H1 (cell line): ENCODE measurements at regions not wholly inside any gene's neighbourhood (a gene's known extent, or its start where the extent isn't known, plus 50 kb on each side); places are given as distances from the start of the nearest gene placed in this dataset.

Experiments
- CTCF ChIA-PET: fragments of 300-600 bp; sonication (Branson Sonifier 250); formaldehyde crosslinking; loops from one replicate; lab custom pipeline; 2021; ENCODE audit not compliant: partially characterized antibody; lab: Charles Lee
- POLR2A ChIA-PET: fragments of 300-600 bp; sonication (Branson Sonifier 250); formaldehyde crosslinking; loops from one replicate; lab custom pipeline; 2021; ENCODE audit warnings: inconsistent platforms; ENCODE audit not compliant: partially characterized antibody; lab: Charles Lee
- DNase-seq, 2 experiments: peaks; one replicate each; pipeline versions ENCODE4 v3.0.0 to v3.0.0-alpha.2; 2010 to 2022; ENCODE audit warnings: low spot score in 2 of 2, low read depth in 1 of 2, mixed read lengths in 1 of 2
- FAIRE-seq: peaks from 2 replicates; lab custom pipeline; 2011; peaks lifted over from hg19 to GRCh38; lab: Jason Lieb, UNC
- H2AFZ ChIP-seq: 2 replicates; pipeline ENCODE4 v1.8.1; 2012; ENCODE audit warnings: low read length, inconsistent platforms
- H2AK5ac ChIP-seq: 2 replicates; pipeline ENCODE4 v1.6.1; 2013; ENCODE audit warnings: low read depth, low read length
- H2BK120ac ChIP-seq: replicated peaks from 2 replicates; pipeline ENCODE3; 2013; ENCODE audit warnings: low read depth, low read length, inconsistent platforms
- H2BK12ac ChIP-seq: 2 replicates; pipeline ENCODE4 v1.6.1; 2013; ENCODE audit warnings: low read depth, low read length
- H2BK15ac ChIP-seq: 2 replicates; pipeline ENCODE4 v1.6.1; 2013; ENCODE audit warnings: low read length
- H2BK20ac ChIP-seq: 2 replicates; pipeline ENCODE4 v1.6.1; 2013; ENCODE audit warnings: low read length
- H2BK5ac ChIP-seq: 2 replicates; pipeline ENCODE4 v1.6.1; 2013; ENCODE audit warnings: low read depth, low read length
- H3K14ac ChIP-seq: 2 replicates; pipeline ENCODE4 v1.6.1; 2013; ENCODE audit warnings: inconsistent platforms; ENCODE audit not compliant: insufficient read length
- H3K18ac ChIP-seq: 2 replicates; pipeline ENCODE4 v1.6.1; 2013; ENCODE audit warnings: low read length; ENCODE audit errors: extremely low read depth
- H3K23ac ChIP-seq: 2 replicates; pipeline ENCODE4 v1.6.1; 2013; ENCODE audit warnings: inconsistent platforms; ENCODE audit not compliant: insufficient read length
- H3K23me2 ChIP-seq: 2 replicates; pipeline ENCODE4 v1.6.1; 2013; ENCODE audit warnings: low read depth, low read length
- H3K27ac ChIP-seq: 2 replicates; pipeline ENCODE4 v1.6.1; 2011; ENCODE audit warnings: low read depth, low read length, inconsistent platforms
- H3K27me3 ChIP-seq, 4 experiments: replicated peaks in 1 of 4; 1 replicate in 1 of 4; 2 replicates in 3 of 4; pipeline versions ENCODE4 v1.6.1 to v1.8.1; 2011 to 2013; ENCODE audit warnings: low read length in 3 of 4, mild to moderate bottlenecking in 3 of 4, inconsistent platforms in 2 of 4, mixed read lengths in 2 of 4, moderate library complexity in 1 of 4; ENCODE audit not compliant: control insufficient read depth in 3 of 4, insufficient read depth in 3 of 4; ENCODE audit errors: extremely low read depth in 1 of 4
- H3K36me3 ChIP-seq, 4 experiments: 2 replicates each; pipeline versions ENCODE4 v1.6.1 to v1.8.1; 2011 to 2013; ENCODE audit warnings: mild to moderate bottlenecking in 4 of 4, low read length in 3 of 4, moderate library complexity in 2 of 4, control low read depth in 1 of 4, inconsistent platforms in 1 of 4; ENCODE audit not compliant: insufficient read depth in 4 of 4, control insufficient read depth in 2 of 4
- H3K4ac ChIP-seq: replicated peaks from 2 replicates; pipeline ENCODE3; 2013; ENCODE audit warnings: low read length, low read depth, mixed read lengths, inconsistent platforms; ENCODE audit not compliant: insufficient read length
- H3K4me1 ChIP-seq, 4 experiments: replicated peaks in 1 of 4; 1 replicate in 1 of 4; 2 replicates in 3 of 4; pipeline versions ENCODE4 v1.6.1 to v1.8.1; 2011 to 2013; ENCODE audit warnings: low read length in 3 of 4, inconsistent platforms in 2 of 4, mixed read lengths in 1 of 4; ENCODE audit not compliant: insufficient read depth in 4 of 4, control insufficient read depth in 3 of 4
- H3K4me2 ChIP-seq, 2 experiments: 2 replicates each; pipeline versions ENCODE4 v1.6.1 to v1.8.1; 2011 to 2013; ENCODE audit warnings: low read depth in 2 of 2, low read length in 2 of 2, control low read depth in 1 of 2, inconsistent platforms in 1 of 2, mild to moderate bottlenecking in 1 of 2; ENCODE audit not compliant: insufficient read depth in 1 of 2
- H3K4me3 ChIP-seq, 4 experiments: fragments of 200-600, 300-600 bp in 1 of 4; sonication (generic), shearing (Covaris generic), sonication (Bioruptor Twin) in 1 of 4; 2 replicates each; pipeline versions ENCODE4 v1.5.1 to v1.8.1; 2011 to 2016; ENCODE audit warnings: low read length in 4 of 4, low read depth in 3 of 4, control low read depth in 2 of 4, inconsistent platforms in 2 of 4, mild to moderate bottlenecking in 2 of 4, mixed read lengths in 1 of 4, moderate library complexity in 1 of 4; ENCODE audit not compliant: insufficient read depth in 2 of 4; ENCODE audit errors: extremely low read depth in 1 of 4
- H3K56ac ChIP-seq: replicated peaks from 2 replicates; pipeline ENCODE3; 2013; ENCODE audit warnings: low read depth, mild to moderate bottlenecking, mixed read lengths, low read length, inconsistent platforms; ENCODE audit not compliant: insufficient read length
- H3K79me1 ChIP-seq: 2 replicates; pipeline ENCODE4 v1.6.1; 2013; ENCODE audit warnings: low read depth, low read length, control low read depth
- H3K79me2 ChIP-seq, 2 experiments: 2 replicates each; pipeline versions ENCODE4 v1.6.1 to v1.8.1; 2012 to 2013; ENCODE audit warnings: low read length in 2 of 2, mild to moderate bottlenecking in 2 of 2, inconsistent platforms in 1 of 2; ENCODE audit not compliant: insufficient read depth in 2 of 2, control insufficient read depth in 1 of 2
- H3K9ac ChIP-seq, 4 experiments: replicated peaks in 1 of 4; 1 replicate in 1 of 4; 2 replicates in 3 of 4; pipeline versions ENCODE4 v1.6.1 to v1.8.1; 2011 to 2013; ENCODE audit warnings: low read depth in 3 of 4, low read length in 3 of 4, control low read depth in 2 of 4, mild to moderate bottlenecking in 2 of 4, moderate library complexity in 2 of 4, inconsistent platforms in 1 of 4; ENCODE audit errors: extremely low read depth in 1 of 4
- H3K9me3 ChIP-seq, 2 experiments: 2 replicates each; pipeline versions ENCODE4 v1.6.1 to v1.8.1; 2012 to 2013; ENCODE audit warnings: mild to moderate bottlenecking in 2 of 2, moderate library complexity in 2 of 2, control low read depth in 1 of 2, inconsistent platforms in 1 of 2, low read depth in 1 of 2, low read length in 1 of 2, mixed read lengths in 1 of 2; ENCODE audit not compliant: insufficient read depth in 2 of 2
- H4K20me1 ChIP-seq, 2 experiments: replicated peaks in 1 of 2; 2 replicates each; pipeline versions ENCODE3 to v1.8.1; 2011 to 2013; ENCODE audit warnings: inconsistent platforms in 2 of 2, low read length in 2 of 2, mild to moderate bottlenecking in 1 of 2; ENCODE audit not compliant: insufficient read depth in 2 of 2, control insufficient read depth in 1 of 2
- H4K5ac ChIP-seq: 2 replicates; pipeline ENCODE4 v1.6.1; 2013; ENCODE audit warnings: low read length, low read depth, mixed read lengths, inconsistent platforms; ENCODE audit not compliant: insufficient read length
- H4K8ac ChIP-seq: 2 replicates; pipeline ENCODE4 v1.8.0; 2013; ENCODE audit warnings: mild to moderate bottlenecking, moderate library complexity, low read length, inconsistent platforms; ENCODE audit not compliant: insufficient read depth; ENCODE audit errors: extremely low read depth
- H4K91ac ChIP-seq: replicated peaks from 2 replicates; pipeline ENCODE3; 2013; ENCODE audit warnings: low read length, mixed read lengths, inconsistent platforms; ENCODE audit not compliant: insufficient read length
- CBX5 ChIP-seq: fragments of 300-800, 300-1000 bp; sonication (generic); IDR thresholded peaks from 2 replicates; pipeline ENCODE4 v1.7.1; 2016; ENCODE audit warnings: antibody characterized with exemption, low read length, low read depth
- CTCF ChIP-seq, 3 experiments: IDR thresholded peaks; 1 replicate in 2 of 3; 2 replicates in 1 of 3; pipeline versions ENCODE4 v1.5.1 to v1.6.1; 2011; ENCODE audit warnings: low read length in 3 of 3, mild to moderate bottlenecking in 3 of 3, inconsistent platforms in 2 of 3, low read depth in 1 of 3, moderate library complexity in 1 of 3; ENCODE audit not compliant: insufficient read depth in 1 of 3; ENCODE audit errors: control extremely low read depth in 1 of 3
- EZH2 ChIP-seq: fragments of 200-600 bp; sonication (generic); IDR thresholded peaks from 2 replicates; pipeline ENCODE4 v1.7.1; 2012; ENCODE audit warnings: low read depth, mild to moderate bottlenecking, moderate library complexity, low read length, inconsistent platforms; ENCODE audit not compliant: severe bottlenecking
- HDAC6 ChIP-seq: IDR thresholded peaks from one replicate; pipeline ENCODE4 v1.7.1; 2012; ENCODE audit warnings: low read depth, mild to moderate bottlenecking, inconsistent platforms, low read length, moderate library complexity
- KDM4A ChIP-seq: IDR thresholded peaks from one replicate; pipeline ENCODE4 v1.7.1; 2012; ENCODE audit warnings: low read depth, mild to moderate bottlenecking, moderate library complexity, low read length, inconsistent platforms; ENCODE audit not compliant: severe bottlenecking
- RBBP5 ChIP-seq: IDR thresholded peaks from 2 replicates; pipeline ENCODE4 v1.7.1; 2012; ENCODE audit warnings: low read depth, mild to moderate bottlenecking, inconsistent platforms, low read length, moderate library complexity, borderline replicate concordance
- TBP ChIP-seq: IDR thresholded peaks from 2 replicates; pipeline ENCODE4 v1.6.1; 2011; ENCODE audit warnings: low read depth, low read length, improper control_type of control experiment
- WGBS, 2 experiments: shearing (Covaris generic) in 1 of 2; methylation state at CpG; one replicate each; pipeline versions ENCODE4 v1.1.6 to v1.1.7; 2013 to 2015; ENCODE audit warnings: low lambda C conversion rate in 2 of 2, mixed read lengths in 2 of 2, inconsistent platforms in 1 of 2, low coverage in 1 of 2, missing lambda C conversion rate in 1 of 2; ENCODE audit not compliant: insufficient replicate concordance in 2 of 2, insufficient coverage in 1 of 2, insufficient read length in 1 of 2; ENCODE audit errors: extremely low coverage in 1 of 2, missing lambda C conversion rate in 1 of 2; 5-methylcytosine and 5-hydroxymethylcytosine counted together

GRCh38 chr4:100591161-100591876, 73.5 kb upstream of the EMCN start:
- no peak for FAIRE-seq
- Histone ChIP-seq H3K23ac (no peak overlapping the region), H3K4me1 (peaks cover 0 to 1% (median 0%) of the 10 kb centered on the region in 4 experiments; a peak in 1 of 7 replicates), H2AK5ac (no peak overlapping the region), H3K4me2 (no peak overlapping the region), H4K5ac (no peak overlapping the region), H2BK20ac (no peak overlapping the region), H3K9ac (no peak overlapping the region), H3K4ac (no peak overlapping the region), H3K4me3 (no peak overlapping the region), H3K27me3 (no peaks in the 10 kb centered on the region), H3K27ac (no peak overlapping the region), H2AFZ (no peak overlapping the region)
- POLR2A ChIA-PET: no interaction called here
- no peak for TF ChIP-seq HDAC6
- TF ChIP-seq TBP: no peak
- TF ChIP-seq RBBP5: no peak
- no peak for TF ChIP-seq CTCF (IDR thresholded peaks at IDR 0.05; ENCODE audit: control extremely low read depth in 1 of 3, insufficient read depth in 1 of 3, low read depth in 1 of 3, low read length in 3 of 3)
- no peak for TF ChIP-seq CBX5
- TF ChIP-seq KDM4A: no peak
- TF ChIP-seq EZH2: no peak
- TF ChIP-seq, all 59 proteins: peak for 0
- no peaks in the 10 kb centered on the region for H3K36me3 ChIP-seq
- no peaks in the 10 kb centered on the region for H3K9me3 ChIP-seq
- no peaks in the 10 kb centered on the region for H4K20me1 ChIP-seq
- no peak overlapping the region for H4K8ac ChIP-seq
- H3K14ac ChIP-seq: no peak overlapping the region
- CTCF ChIA-PET: interaction anchor here (1.1 kb wide), 1 partner anchor 15 kb away, joined by 3 read pairs; no protein-coding TSS in a partner anchor
- no peak overlapping the region for H2BK12ac ChIP-seq
- H2BK5ac ChIP-seq: no peak overlapping the region
- no peak overlapping the region for H4K91ac ChIP-seq
- no peak overlapping the region for H3K18ac ChIP-seq
- no peak for DNase-seq
- H3K79me1 ChIP-seq: no peaks in the 10 kb centered on the region
- no peaks in the 10 kb centered on the region for H3K79me2 ChIP-seq
- H2BK15ac ChIP-seq: no peak overlapping the region
- H3K56ac ChIP-seq: no peak overlapping the region
- H3K23me2 ChIP-seq: no peaks in the 10 kb centered on the region
- 88% methylated on average over 7 of the region's 7 CpGs; no CpG with 5 or more reads in 1 of the 2 experiments for WGBS, 2 experiments
- H2BK120ac ChIP-seq: no peak overlapping the region
